H9 (cell line): ENCODE measurements at regions not wholly inside any gene's neighbourhood (a gene's known extent, or its start where the extent isn't known, plus 50 kb on each side); places are given as distances from the start of the nearest gene placed in this dataset.

Experiments used
- DNase-seq: peaks from one replicate; pipeline ENCODE4 v3.0.0-alpha.2; 2017
- H2AFZ ChIP-seq: one replicate; pipeline ENCODE4 v1.6.1; 2013; ENCODE audit warnings: mild to moderate bottlenecking, low read length, control low read depth, moderate library complexity
- H2AK5ac ChIP-seq: 2 replicates; pipeline ENCODE4 v1.6.1; 2013; ENCODE audit warnings: low read length, control low read depth, mixed read lengths; ENCODE audit not compliant: insufficient read length
- H2BK120ac ChIP-seq: one replicate; pipeline ENCODE4 v1.6.1; 2013; ENCODE audit warnings: low read depth, mild to moderate bottlenecking, low read length, control low read depth, inconsistent platforms; ENCODE audit not compliant: poor library complexity, severe bottlenecking
- H2BK12ac ChIP-seq: 2 replicates; pipeline ENCODE4 v1.6.1; 2013; ENCODE audit warnings: low read length, control low read depth, mixed read lengths, low read depth; ENCODE audit not compliant: insufficient read length
- H2BK15ac ChIP-seq: 2 replicates; pipeline ENCODE4 v1.6.1; 2013; ENCODE audit warnings: low read depth, low read length, control low read depth
- H2BK20ac ChIP-seq: one replicate; pipeline ENCODE4 v1.6.1; 2013; ENCODE audit warnings: low read depth, mild to moderate bottlenecking, low read length, control low read depth, inconsistent platforms; ENCODE audit not compliant: poor library complexity, severe bottlenecking
- H2BK5ac ChIP-seq: 2 replicates; pipeline ENCODE4 v1.6.1; 2013; ENCODE audit warnings: low read length, control low read depth, mixed read lengths; ENCODE audit not compliant: insufficient read length
- H3K14ac ChIP-seq: 2 replicates; pipeline ENCODE4 v1.6.1; 2013; ENCODE audit warnings: low read length, control low read depth; ENCODE audit not compliant: insufficient read depth
- H3K18ac ChIP-seq: 2 replicates; pipeline ENCODE4 v1.6.1; 2013; ENCODE audit warnings: low read depth, mild to moderate bottlenecking, mixed read lengths, low read length, control low read depth; ENCODE audit not compliant: insufficient read length
- H3K23ac ChIP-seq: 2 replicates; pipeline ENCODE4 v1.6.1; 2013; ENCODE audit warnings: low read length, control low read depth, mixed read lengths, low read depth; ENCODE audit not compliant: insufficient read length
- H3K23me2 ChIP-seq: 2 replicates; pipeline ENCODE4 v1.6.1; 2013; ENCODE audit warnings: low read depth, mild to moderate bottlenecking, mixed read lengths, low read length, control low read depth; ENCODE audit not compliant: insufficient read length, poor library complexity, severe bottlenecking
- H3K27ac ChIP-seq: 2 replicates; pipeline ENCODE4 v1.5.1; 2013; ENCODE audit warnings: low read length, control low read depth, mixed read lengths, low read depth; ENCODE audit not compliant: insufficient read length
- H3K27me3 ChIP-seq: 2 replicates; pipeline ENCODE4 v1.6.1; 2013; ENCODE audit warnings: low read length, control low read depth, inconsistent platforms; ENCODE audit not compliant: insufficient read depth
- H3K4ac ChIP-seq: 2 replicates; pipeline ENCODE4 v1.6.1; 2013; ENCODE audit warnings: low read depth, mild to moderate bottlenecking, control low read depth, inconsistent platforms, low read length, moderate library complexity
- H3K4me1 ChIP-seq: 2 replicates; pipeline ENCODE4 v1.6.1; 2013; ENCODE audit warnings: low read length, control low read depth, inconsistent platforms; ENCODE audit not compliant: insufficient read depth
- H3K4me2 ChIP-seq: 2 replicates; pipeline ENCODE4 v1.6.1; 2013; ENCODE audit warnings: low read length, control low read depth, mixed read lengths; ENCODE audit not compliant: insufficient read length, insufficient read depth
- H3K56ac ChIP-seq: 2 replicates; pipeline ENCODE4 v1.6.1; 2013; ENCODE audit warnings: low read depth, mild to moderate bottlenecking, mixed read lengths, low read length, control low read depth; ENCODE audit not compliant: insufficient read length
- H3K79me1 ChIP-seq: 2 replicates; pipeline ENCODE4 v1.6.1; 2013; ENCODE audit warnings: low read depth, mild to moderate bottlenecking, moderate library complexity, low read length, control low read depth, inconsistent platforms; ENCODE audit not compliant: insufficient read depth, poor library complexity, severe bottlenecking
- H3K79me2 ChIP-seq: 2 replicates; pipeline ENCODE4 v1.6.1; 2013; ENCODE audit warnings: low read length, control low read depth, inconsistent platforms; ENCODE audit not compliant: insufficient read depth
- H3K9ac ChIP-seq: 2 replicates; pipeline ENCODE4 v1.6.1; 2013; ENCODE audit warnings: low read length, control low read depth, mixed read lengths; ENCODE audit not compliant: insufficient read length; ENCODE audit errors: extremely low read depth
- H3K9me3 ChIP-seq: one replicate; pipeline ENCODE4 v1.6.1; 2013; ENCODE audit warnings: low read depth, low read length, inconsistent platforms; ENCODE audit not compliant: control insufficient read depth
- H3T11ph ChIP-seq: one replicate; pipeline ENCODE4 v1.6.1; 2013; ENCODE audit warnings: mild to moderate bottlenecking, low read length, control low read depth, inconsistent platforms
- H4K20me1 ChIP-seq: one replicate; pipeline ENCODE4 v1.6.1; 2013; ENCODE audit not compliant: control insufficient read depth, insufficient read length, insufficient read depth
- H4K5ac ChIP-seq: 2 replicates; pipeline ENCODE4 v1.6.1; 2013; ENCODE audit warnings: low read depth, mild to moderate bottlenecking, mixed read lengths, low read length, control low read depth; ENCODE audit not compliant: insufficient read length
- H4K8ac ChIP-seq: replicated peaks from 2 replicates; pipeline ENCODE4 v1.6.1; 2013; ENCODE audit warnings: low read length, control low read depth, mixed read lengths, low read depth; ENCODE audit not compliant: insufficient read length
- H4K91ac ChIP-seq: 2 replicates; pipeline ENCODE4 v1.6.1; 2013; ENCODE audit warnings: low read depth, mild to moderate bottlenecking, moderate library complexity, mixed read lengths, low read length, control low read depth; ENCODE audit not compliant: insufficient read length
- H3K27ac Mint-ChIP-seq, 3 experiments: 2 replicates in 2 of 3; 3 replicates in 1 of 3; pipeline ENCODE4 v1.8.0; 2020 to 2021; ENCODE audit warnings: mixed read lengths in 3 of 3, mild to moderate bottlenecking in 1 of 3, moderate library complexity in 1 of 3
- H3K27me3 Mint-ChIP-seq: 2 replicates; pipeline ENCODE4 v1.8.0; 2021; ENCODE audit warnings: low read depth, mild to moderate bottlenecking, moderate library complexity, mixed read lengths
- H3K36me3 Mint-ChIP-seq, 3 experiments: 2 replicates in 2 of 3; 3 replicates in 1 of 3; pipeline ENCODE4 v1.8.0; 2020 to 2021; ENCODE audit warnings: low read depth in 3 of 3, mixed read lengths in 3 of 3; ENCODE audit not compliant: insufficient read depth in 1 of 3
- H3K4me1 Mint-ChIP-seq, 2 experiments: 2 replicates each; pipeline ENCODE4 v1.8.0; 2020; ENCODE audit warnings: mixed read lengths in 2 of 2
- H3K4me3 Mint-ChIP-seq, 2 experiments: 2 replicates in 1 of 2; 3 replicates in 1 of 2; pipeline ENCODE4 v1.8.0; 2020 to 2021; ENCODE audit warnings: mild to moderate bottlenecking in 2 of 2, mixed read lengths in 2 of 2, moderate library complexity in 1 of 2
- H3K9me3 Mint-ChIP-seq, 2 experiments: 2 replicates in 1 of 2; 3 replicates in 1 of 2; pipeline ENCODE4 v1.8.0; 2020; ENCODE audit warnings: mild to moderate bottlenecking in 2 of 2, mixed read lengths in 2 of 2, moderate library complexity in 1 of 2
- WGBS: extraction: QIAGEN DNeasy Blood & Tissue Kit; methylation state at CpG from one replicate; pipeline ENCODE4 v1.1.7; 2013; ENCODE audit warnings: missing lambda C conversion rate, low lambda C conversion rate, mixed read lengths; ENCODE audit not compliant: insufficient read length; ENCODE audit errors: extremely low coverage; 5-methylcytosine and 5-hydroxymethylcytosine counted together
- TF ChIP-seq, protein P1 (sequence below): fragments of 200-600 bp; sonication (generic); conservative IDR thresholded peaks from 3 replicates; pipeline ENCODE4 v1.8.0; 2021; ENCODE audit warnings: antibody characterized with exemption, mild to moderate bottlenecking

DNA sequence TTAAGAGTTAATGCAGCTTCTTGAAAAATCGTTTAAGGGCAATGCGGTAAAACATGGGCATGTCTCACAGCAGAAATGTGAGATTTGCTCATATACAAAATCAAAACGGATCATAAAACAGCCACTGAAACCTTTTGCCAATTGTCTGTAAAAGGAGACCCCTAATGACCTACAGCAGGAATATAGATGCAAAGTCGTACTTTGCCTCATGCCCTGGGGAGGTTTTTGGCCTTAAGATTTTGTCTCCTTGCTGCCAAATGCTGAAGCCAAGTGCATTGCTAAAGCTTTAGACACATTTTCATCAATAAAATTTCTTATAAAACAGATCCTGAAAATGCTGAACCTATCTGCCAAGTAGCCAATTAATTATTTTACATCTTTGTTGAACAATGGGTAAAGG, 226.9 kb downstream of the TGFB2 start:
- no peaks in the 10 kb centered on the region for H4K20me1 ChIP-seq
- H3K27ac ChIP-seq: no peak overlapping the region
- no CpG with 5 or more reads among the region's 4 CpGs for WGBS
- no peaks in the 10 kb centered on the region for H3K9me3 Mint-ChIP-seq
- H3K4me2 ChIP-seq: no peak overlapping the region
- no peaks in the 10 kb centered on the region for H3K23me2 ChIP-seq
- H3K4me3 Mint-ChIP-seq: no peak overlapping the region
- H2AK5ac ChIP-seq: no peak overlapping the region
- H4K91ac ChIP-seq: no peak overlapping the region
- H3K79me2 ChIP-seq: no peaks in the 10 kb centered on the region
- H3K4me1 ChIP-seq: no peaks in the 10 kb centered on the region
- no peak overlapping the region for H2BK120ac ChIP-seq
- no peak overlapping the region for H3K4ac ChIP-seq
- H3K27ac Mint-ChIP-seq: 0 out of 7 replicates have a peak overlapping the region, but pooled peaks of 1 of the 3 experiments have one; percentile 23
- H3K4me1 Mint-ChIP-seq: peaks cover 2 to 5% of the 10 kb centered on the region in 2 experiments; a peak in 3 of 4 replicates
- H3K14ac ChIP-seq: no peak overlapping the region
- no peaks in the 10 kb centered on the region; a peak in 1 of 7 replicates for H3K36me3 Mint-ChIP-seq
- no peaks in the 10 kb centered on the region for H3K27me3 Mint-ChIP-seq
- no peak overlapping the region for H4K8ac ChIP-seq
- H3K9ac ChIP-seq: no peak overlapping the region
- H2BK5ac ChIP-seq: no peak overlapping the region
- no peak for DNase-seq
- no peak overlapping the region for H3T11ph ChIP-seq
- H2BK20ac ChIP-seq: no peak overlapping the region
- no peak overlapping the region for H2AFZ ChIP-seq
- H3K27me3 ChIP-seq: no peaks in the 10 kb centered on the region
- no peak overlapping the region for H2BK15ac ChIP-seq
- H3K23ac ChIP-seq: no peak overlapping the region
- H4K5ac ChIP-seq: no peak overlapping the region
- TF ChIP-seq, protein P1, sequence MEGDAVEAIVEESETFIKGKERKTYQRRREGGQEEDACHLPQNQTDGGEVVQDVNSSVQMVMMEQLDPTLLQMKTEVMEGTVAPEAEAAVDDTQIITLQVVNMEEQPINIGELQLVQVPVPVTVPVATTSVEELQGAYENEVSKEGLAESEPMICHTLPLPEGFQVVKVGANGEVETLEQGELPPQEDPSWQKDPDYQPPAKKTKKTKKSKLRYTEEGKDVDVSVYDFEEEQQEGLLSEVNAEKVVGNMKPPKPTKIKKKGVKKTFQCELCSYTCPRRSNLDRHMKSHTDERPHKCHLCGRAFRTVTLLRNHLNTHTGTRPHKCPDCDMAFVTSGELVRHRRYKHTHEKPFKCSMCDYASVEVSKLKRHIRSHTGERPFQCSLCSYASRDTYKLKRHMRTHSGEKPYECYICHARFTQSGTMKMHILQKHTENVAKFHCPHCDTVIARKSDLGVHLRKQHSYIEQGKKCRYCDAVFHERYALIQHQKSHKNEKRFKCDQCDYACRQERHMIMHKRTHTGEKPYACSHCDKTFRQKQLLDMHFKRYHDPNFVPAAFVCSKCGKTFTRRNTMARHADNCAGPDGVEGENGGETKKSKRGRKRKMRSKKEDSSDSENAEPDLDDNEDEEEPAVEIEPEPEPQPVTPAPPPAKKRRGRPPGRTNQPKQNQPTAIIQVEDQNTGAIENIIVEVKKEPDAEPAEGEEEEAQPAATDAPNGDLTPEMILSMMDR: no peak
- no peak overlapping the region for H3K56ac ChIP-seq
- no peak overlapping the region for H2BK12ac ChIP-seq
- H3K18ac ChIP-seq: no peak overlapping the region
- H3K79me1 ChIP-seq: no peaks in the 10 kb centered on the region
- no peaks in the 10 kb centered on the region for H3K9me3 ChIP-seq
